Breast epithelium (tissue), 3 donors: ENCODE measurements at regions not wholly inside any gene's neighbourhood (a gene's known extent, or its start where the extent isn't known, plus 50 kb on each side); places are given as distances from the start of the nearest gene placed in this dataset.

Experiments
- POLR2A ChIP-seq: fragments of 450-650 bp; IDR thresholded peaks from one replicate; pipeline ENCODE4 v1.6.1; 2016; ENCODE audit warnings: antibody characterized with exemption, mild to moderate bottlenecking, moderate library complexity
- TF ChIP-seq, protein P1 (sequence below), 3 donors: fragments of 450-650 bp; IDR thresholded peaks; one replicate each; pipeline ENCODE4 v1.5.1; 2016 to 2017; ENCODE audit warnings: antibody characterized with exemption in 3 of 3, mild to moderate bottlenecking in 3 of 3, moderate library complexity in 3 of 3

DNA sequence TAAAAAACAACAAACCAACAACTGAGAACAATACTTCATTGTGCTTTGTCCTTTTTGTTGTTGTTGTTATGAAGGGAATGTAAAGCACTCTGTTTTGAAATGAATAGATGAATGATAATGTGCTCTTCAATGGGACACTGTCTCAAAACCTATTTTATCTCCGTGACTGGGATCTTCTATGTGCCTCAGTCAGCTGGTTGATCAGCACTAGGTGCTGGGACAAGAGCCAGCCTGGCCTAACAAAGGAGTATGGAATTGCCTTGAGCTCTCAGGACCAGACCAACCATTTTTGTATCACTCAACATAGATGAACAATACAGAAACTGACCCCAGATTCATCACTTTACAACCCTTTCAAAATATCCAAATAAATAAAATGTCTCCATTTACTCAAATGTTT, 440.2 kb downstream of the KCNJ2 start:
- no peak for TF ChIP-seq POLR2A
- TF ChIP-seq, protein P1, sequence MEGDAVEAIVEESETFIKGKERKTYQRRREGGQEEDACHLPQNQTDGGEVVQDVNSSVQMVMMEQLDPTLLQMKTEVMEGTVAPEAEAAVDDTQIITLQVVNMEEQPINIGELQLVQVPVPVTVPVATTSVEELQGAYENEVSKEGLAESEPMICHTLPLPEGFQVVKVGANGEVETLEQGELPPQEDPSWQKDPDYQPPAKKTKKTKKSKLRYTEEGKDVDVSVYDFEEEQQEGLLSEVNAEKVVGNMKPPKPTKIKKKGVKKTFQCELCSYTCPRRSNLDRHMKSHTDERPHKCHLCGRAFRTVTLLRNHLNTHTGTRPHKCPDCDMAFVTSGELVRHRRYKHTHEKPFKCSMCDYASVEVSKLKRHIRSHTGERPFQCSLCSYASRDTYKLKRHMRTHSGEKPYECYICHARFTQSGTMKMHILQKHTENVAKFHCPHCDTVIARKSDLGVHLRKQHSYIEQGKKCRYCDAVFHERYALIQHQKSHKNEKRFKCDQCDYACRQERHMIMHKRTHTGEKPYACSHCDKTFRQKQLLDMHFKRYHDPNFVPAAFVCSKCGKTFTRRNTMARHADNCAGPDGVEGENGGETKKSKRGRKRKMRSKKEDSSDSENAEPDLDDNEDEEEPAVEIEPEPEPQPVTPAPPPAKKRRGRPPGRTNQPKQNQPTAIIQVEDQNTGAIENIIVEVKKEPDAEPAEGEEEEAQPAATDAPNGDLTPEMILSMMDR (IDR thresholded peaks at IDR 0.05), result no peak
